Ishikawa (cell line): ENCODE measurements at regions not wholly inside any gene's neighbourhood (a gene's known extent, or its start where the extent isn't known, plus 50 kb on each side); places are given as distances from the start of the nearest gene placed in this dataset.

Experiments used
- CREB1 ChIP-seq: IDR thresholded peaks from 2 replicates; pipeline ENCODE4 v1.6.1; 2012; ENCODE audit warnings: low read depth
- EP300 ChIP-seq: IDR thresholded peaks from 2 replicates; pipeline ENCODE4 v1.6.1; 2012; ENCODE audit warnings: borderline replicate concordance
- MAX ChIP-seq: IDR thresholded peaks from 2 replicates; pipeline ENCODE4 v1.6.1; 2012
- NFIC ChIP-seq: IDR thresholded peaks from 2 replicates; pipeline ENCODE4 v1.6.1; 2012
- RAD21 ChIP-seq: IDR thresholded peaks from 2 replicates; pipeline ENCODE4 v1.6.1; 2012; ENCODE audit warnings: low read depth

- TF ChIP-seq EP300, result no peak
- TF ChIP-seq MAX, result no peak
- TF ChIP-seq NFIC, result no peak
- no peak for TF ChIP-seq RAD21
- no peak for TF ChIP-seq CREB1
Observed at GRCh38 chrX:9110808-9111207, 76.9 kb upstream of the FAM9B start.
